Activated CD8-positive, alpha-beta memory T cell treated with anti-CD3 and anti-CD28 coated beads, Interleukin-2, amount 10 ng/mL, durations not matched to agents 7 days and 5 days (primary cell): ENCODE measurements at regions not wholly inside any gene's neighbourhood (a gene's known extent, or its start where the extent isn't known, plus 50 kb on each side); places are given as distances from the start of the nearest gene placed in this dataset.

Experiments
- ATAC-seq: fragments of 150-1000 bp; cut with Tn5 transposase; one replicate; pipeline ENCODE4 v1.10.0; 2021; ENCODE audit warnings: moderate library complexity
- CTCF ChIA-PET: fragments of 350-600 bp; sonication (Branson Sonifier 250); formaldehyde crosslinking; loops from one replicate; lab custom pipeline; 2021; ENCODE audit warnings: antibody characterized with exemption; lab: Charles Lee
- DNase-seq: peaks from one replicate; pipeline ENCODE4 v3.0.0-alpha.2; 2020
- H3K27ac Mint-ChIP-seq: one replicate; pipeline ENCODE4 v1.8.0; 2021; ENCODE audit warnings: mild to moderate bottlenecking, mixed read lengths
- H3K27me3 Mint-ChIP-seq: one replicate; pipeline ENCODE4 v1.8.0; 2021; ENCODE audit warnings: mixed read lengths
- H3K36me3 Mint-ChIP-seq: one replicate; pipeline ENCODE4 v1.8.0; 2021; ENCODE audit warnings: mild to moderate bottlenecking, mixed read lengths
- H3K4me1 Mint-ChIP-seq: one replicate; pipeline ENCODE4 v1.8.0; 2021; ENCODE audit warnings: mixed read lengths
- H3K4me3 Mint-ChIP-seq: one replicate; pipeline ENCODE4 v1.8.0; 2021; ENCODE audit warnings: mild to moderate bottlenecking, moderate library complexity, mixed read lengths
- H3K9me3 Mint-ChIP-seq: one replicate; pipeline ENCODE4 v1.8.0; 2022; ENCODE audit warnings: low read depth, mixed read lengths

- no peaks in the 10 kb centered on the region for H3K27me3 Mint-ChIP-seq
- H3K27ac Mint-ChIP-seq = no peak overlapping the region
- no peak overlapping the region for H3K4me3 Mint-ChIP-seq
- DNase-seq (no peak), ATAC-seq (no peak)
- H3K36me3 Mint-ChIP-seq = no peaks in the 10 kb centered on the region
- no peaks in the 10 kb centered on the region for H3K4me1 Mint-ChIP-seq
- CTCF ChIA-PET = no interaction called here
- no peaks in the 10 kb centered on the region for H3K9me3 Mint-ChIP-seq
Measured at GRCh38 chr4:136424052-136424451, 1108.2 kb downstream of the PCDH18 start.

- CTCF ChIA-PET = no interaction called here
- no peaks in the 10 kb centered on the region for H3K27me3 Mint-ChIP-seq
- H3K4me3 Mint-ChIP-seq = no peak overlapping the region
- H3K9me3 Mint-ChIP-seq = no peaks in the 10 kb centered on the region
- H3K27ac Mint-ChIP-seq = no peak overlapping the region
- ATAC-seq (no peak), DNase-seq (no peak)
- H3K36me3 Mint-ChIP-seq = no peaks in the 10 kb centered on the region
- H3K4me1 Mint-ChIP-seq = no peaks in the 10 kb centered on the region
Measured at GRCh38 chr4:136414981-136415380, 1117.3 kb downstream of the PCDH18 start.

GRCh38 chr4:136412708-136413107, 1119.6 kb downstream of the PCDH18 start:
- ATAC-seq (no peak), DNase-seq (no peak)
- H3K9me3 Mint-ChIP-seq = no peaks in the 10 kb centered on the region
- no peaks in the 10 kb centered on the region for H3K27me3 Mint-ChIP-seq
- no peak overlapping the region for H3K27ac Mint-ChIP-seq
- CTCF ChIA-PET = no interaction called here
- H3K4me1 Mint-ChIP-seq = no peaks in the 10 kb centered on the region
- no peak overlapping the region for H3K4me3 Mint-ChIP-seq
- no peaks in the 10 kb centered on the region for H3K36me3 Mint-ChIP-seq

GRCh38 chr4:136400829-136401228, 1131.5 kb downstream of the PCDH18 start:
- peaks cover 4% of the 10 kb centered on the region for H3K9me3 Mint-ChIP-seq
- H3K4me1 Mint-ChIP-seq = no peaks in the 10 kb centered on the region
- H3K27me3 Mint-ChIP-seq = no peaks in the 10 kb centered on the region
- H3K36me3 Mint-ChIP-seq = no peaks in the 10 kb centered on the region
- DNase-seq (no peak), ATAC-seq (no peak)
- CTCF ChIA-PET = no interaction called here
- no peak overlapping the region for H3K27ac Mint-ChIP-seq
- no peak overlapping the region for H3K4me3 Mint-ChIP-seq

GRCh38 chr4:136395212-136395722, 1137.0 kb downstream of the PCDH18 start:
- no peaks in the 10 kb centered on the region for H3K4me1 Mint-ChIP-seq
- H3K36me3 Mint-ChIP-seq = no peaks in the 10 kb centered on the region
- H3K27ac Mint-ChIP-seq = no peak overlapping the region
- no peak for DNase-seq
- no peak overlapping the region for H3K4me3 Mint-ChIP-seq
- H3K9me3 Mint-ChIP-seq = peaks cover 5% of the 10 kb centered on the region
- H3K27me3 Mint-ChIP-seq = no peaks in the 10 kb centered on the region
- ATAC-seq = no peak
- CTCF ChIA-PET = no interaction called here

- CTCF ChIA-PET = no interaction called here
- Mint-ChIP-seq H3K4me1 (no peaks in the 10 kb centered on the region), H3K27ac (no peak overlapping the region), H3K9me3 (peaks cover 5% of the 10 kb centered on the region), H3K27me3 (no peaks in the 10 kb centered on the region), H3K36me3 (no peaks in the 10 kb centered on the region), H3K4me3 (no peak overlapping the region)
- DNase-seq (no peak), ATAC-seq (no peak)
Measured at GRCh38 chr4:136392576-136392975, 1139.7 kb downstream of the PCDH18 start.

GRCh38 chr4:136390824-136391223, 1141.5 kb downstream of the PCDH18 start:
- CTCF ChIA-PET = no interaction called here
- Mint-ChIP-seq H3K4me3 (no peak overlapping the region), H3K27ac (no peak overlapping the region), H3K4me1 (no peaks in the 10 kb centered on the region), H3K27me3 (no peaks in the 10 kb centered on the region), H3K36me3 (no peaks in the 10 kb centered on the region), H3K9me3 (peaks cover 2% of the 10 kb centered on the region)
- no peak for ATAC-seq
- no peak for DNase-seq

- no peak overlapping the region for H3K27ac Mint-ChIP-seq
- H3K27me3 Mint-ChIP-seq = no peaks in the 10 kb centered on the region
- ATAC-seq (no peak), DNase-seq (no peak)
- no peaks in the 10 kb centered on the region for H3K4me1 Mint-ChIP-seq
- H3K36me3 Mint-ChIP-seq = no peaks in the 10 kb centered on the region
- no peak overlapping the region for H3K4me3 Mint-ChIP-seq
- CTCF ChIA-PET = no interaction called here
- no peaks in the 10 kb centered on the region for H3K9me3 Mint-ChIP-seq
Measured at GRCh38 chr4:136383082-136383481, 1149.2 kb downstream of the PCDH18 start.

GRCh38 chr4:136371231-136371630, 1161.1 kb downstream of the PCDH18 start:
- Mint-ChIP-seq H3K36me3 (no peaks in the 10 kb centered on the region), H3K9me3 (peaks cover 3% of the 10 kb centered on the region), H3K27me3 (no peaks in the 10 kb centered on the region), H3K4me3 (no peak overlapping the region), H3K27ac (no peak overlapping the region), H3K4me1 (no peaks in the 10 kb centered on the region)
- CTCF ChIA-PET = no interaction called here
- DNase-seq (no peak), ATAC-seq (no peak)

- peaks cover 3% of the 10 kb centered on the region for H3K9me3 Mint-ChIP-seq
- DNase-seq (no peak), ATAC-seq (no peak)
- no peaks in the 10 kb centered on the region for H3K27me3 Mint-ChIP-seq
- CTCF ChIA-PET = no interaction called here
- H3K4me1 Mint-ChIP-seq = no peaks in the 10 kb centered on the region
- H3K27ac Mint-ChIP-seq = no peak overlapping the region
- no peak overlapping the region for H3K4me3 Mint-ChIP-seq
- no peaks in the 10 kb centered on the region for H3K36me3 Mint-ChIP-seq
Measured at GRCh38 chr4:136369073-136369472, 1163.2 kb downstream of the PCDH18 start.

- Mint-ChIP-seq H3K27me3 (no peaks in the 10 kb centered on the region), H3K36me3 (no peaks in the 10 kb centered on the region), H3K27ac (no peak overlapping the region), H3K4me1 (no peaks in the 10 kb centered on the region), H3K4me3 (no peak overlapping the region), H3K9me3 (peaks cover 3% of the 10 kb centered on the region)
- DNase-seq = no peak
- CTCF ChIA-PET = no interaction called here
- ATAC-seq = no peak
Measured at GRCh38 chr4:136357556-136357955, 1174.7 kb downstream of the PCDH18 start.

- H3K27me3 Mint-ChIP-seq = no peaks in the 10 kb centered on the region
- no peak for DNase-seq
- no peak for ATAC-seq
- no peaks in the 10 kb centered on the region for H3K4me1 Mint-ChIP-seq
- H3K36me3 Mint-ChIP-seq = no peaks in the 10 kb centered on the region
- no peak overlapping the region for H3K27ac Mint-ChIP-seq
- H3K9me3 Mint-ChIP-seq = peaks cover 3% of the 10 kb centered on the region
- CTCF ChIA-PET = no interaction called here
- H3K4me3 Mint-ChIP-seq = no peak overlapping the region
Measured at GRCh38 chr4:136355970-136356369, 1176.3 kb downstream of the PCDH18 start.

GRCh38 chr4:136343340-136343739, 1189.0 kb downstream of the PCDH18 start:
- CTCF ChIA-PET = no interaction called here
- ATAC-seq (no peak), DNase-seq (no peak)
- no peaks in the 10 kb centered on the region for H3K27me3 Mint-ChIP-seq
- H3K4me3 Mint-ChIP-seq = no peak overlapping the region
- H3K36me3 Mint-ChIP-seq = no peaks in the 10 kb centered on the region
- H3K4me1 Mint-ChIP-seq = no peaks in the 10 kb centered on the region
- H3K27ac Mint-ChIP-seq = no peak overlapping the region
- H3K9me3 Mint-ChIP-seq = peaks cover 10% of the 10 kb centered on the region

GRCh38 chr4:136342666-136343065, 1189.6 kb downstream of the PCDH18 start:
- Mint-ChIP-seq H3K9me3 (peaks cover 10% of the 10 kb centered on the region), H3K27ac (no peak overlapping the region), H3K4me3 (no peak overlapping the region), H3K4me1 (no peaks in the 10 kb centered on the region), H3K27me3 (no peaks in the 10 kb centered on the region), H3K36me3 (no peaks in the 10 kb centered on the region)
- ATAC-seq (no peak), DNase-seq (no peak)
- CTCF ChIA-PET = no interaction called here

- CTCF ChIA-PET = no interaction called here
- Mint-ChIP-seq H3K36me3 (no peaks in the 10 kb centered on the region), H3K27me3 (no peaks in the 10 kb centered on the region), H3K27ac (no peak overlapping the region), H3K4me1 (no peaks in the 10 kb centered on the region), H3K4me3 (no peak overlapping the region), H3K9me3 (peaks cover 6% of the 10 kb centered on the region)
- DNase-seq = no peak
- ATAC-seq = no peak
Measured at GRCh38 chr4:136337216-136337615, 1195.1 kb downstream of the PCDH18 start.
